Smooth muscle cell (in vitro differentiated cells): ENCODE measurements at regions not wholly inside any gene's neighbourhood (a gene's known extent, or its start where the extent isn't known, plus 50 kb on each side); places are given as distances from the start of the nearest gene placed in this dataset.

Source experiments
- DNase-seq: peaks from one replicate; lab custom pipeline; 2025; ENCODE audit not compliant: unreplicated experiment; lab: John Stamatoyannopoulos, UW
- H2AFZ ChIP-seq: fragments of 200-600 bp; sonication (generic); 2 replicates; pipeline ENCODE4 v1.6.0; 2016; ENCODE audit warnings: antibody characterized with exemption, low read depth, mild to moderate bottlenecking
- H3F3A ChIP-seq: fragments of 200-600 bp; sonication (generic); 2 replicates; pipeline ENCODE4 v1.6.0; 2017; ENCODE audit warnings: antibody characterized with exemption, low read depth
- H3K27ac ChIP-seq: fragments of 200-600 bp; sonication (generic); 2 replicates; pipeline ENCODE4 v1.5.1; 2016; ENCODE audit warnings: low read depth, mild to moderate bottlenecking
- H3K27me3 ChIP-seq: fragments of 200-600 bp; sonication (generic); 2 replicates; pipeline ENCODE4 v1.6.1; 2016; ENCODE audit warnings: low read depth, mild to moderate bottlenecking
- H3K36me3 ChIP-seq: fragments of 200-600 bp; sonication (generic); 2 replicates; pipeline ENCODE4 v1.5.1; 2016; ENCODE audit warnings: low read depth
- H3K4me1 ChIP-seq: fragments of 200-600 bp; sonication (generic); 2 replicates; pipeline ENCODE4 v1.5.1; 2016; ENCODE audit warnings: low read depth
- H3K4me2 ChIP-seq: fragments of 200-600 bp; sonication (generic); 2 replicates; pipeline ENCODE4 v1.6.0; 2016; ENCODE audit warnings: mild to moderate bottlenecking
- H3K4me3 ChIP-seq: fragments of 200-600 bp; sonication (generic); 2 replicates; pipeline ENCODE4 v1.5.1; 2016; ENCODE audit warnings: mild to moderate bottlenecking
- H3K79me2 ChIP-seq: fragments of 200-600 bp; sonication (generic); 2 replicates; pipeline ENCODE4 v1.6.0; 2016; ENCODE audit warnings: low read depth, mild to moderate bottlenecking
- H3K9ac ChIP-seq: fragments of 200-600 bp; sonication (generic); 2 replicates; pipeline ENCODE4 v1.6.0; 2016; ENCODE audit warnings: low read depth
- H3K9me3 ChIP-seq: fragments of 200-600 bp; sonication (generic); replicated peaks from 2 replicates; pipeline ENCODE4 v1.5.1; 2016; ENCODE audit warnings: low read depth
- H4K20me1 ChIP-seq: fragments of 200-600 bp; sonication (generic); 2 replicates; pipeline ENCODE4 v1.6.0; 2016; ENCODE audit warnings: low read depth
- CTCF ChIP-seq: fragments of 200-600 bp; sonication (generic); IDR thresholded peaks from 2 replicates; pipeline ENCODE4 v1.5.1; 2017; ENCODE audit warnings: borderline replicate concordance, mild to moderate bottlenecking, antibody characterized with exemption; ENCODE audit not compliant: insufficient read depth, poor library complexity, severe bottlenecking
- WGBS: methylation state at CpG from one replicate; pipeline ENCODE4 v1.1.7; 2016; ENCODE audit warnings: low lambda C conversion rate; 5-methylcytosine and 5-hydroxymethylcytosine counted together

GRCh38 chr2:67641312-67642045, 244.3 kb downstream of the ETAA1 start:
- Histone ChIP-seq H2AFZ (no peak overlapping the region), H3K4me3 (no peak overlapping the region)

GRCh38 chr2:67642046-67642382, 244.9 kb downstream of the ETAA1 start:
- TF ChIP-seq CTCF, result no peak
- no peak for DNase-seq
- H3K27me3 ChIP-seq, result peaks cover 73% of the 10 kb centered on the region
- H4K20me1 ChIP-seq, result no peaks in the 10 kb centered on the region
- no peak overlapping the region for H3K4me3 ChIP-seq
- H3K27ac ChIP-seq, result no peak overlapping the region
- no peaks in the 10 kb centered on the region for H3K79me2 ChIP-seq
- no peak overlapping the region for H2AFZ ChIP-seq
- H3K9me3 ChIP-seq, result no peaks in the 10 kb centered on the region
- H3K9ac ChIP-seq, result no peak overlapping the region
- no peaks in the 10 kb centered on the region for H3F3A ChIP-seq
- WGBS, result 71% methylated on average over 4 of the region's 4 CpGs
- no peak overlapping the region for H3K4me2 ChIP-seq
- no peaks in the 10 kb centered on the region for H3K36me3 ChIP-seq
- H3K4me1 ChIP-seq, result no peaks in the 10 kb centered on the region

More at GRCh38 chr2:67641312-67642045, 244.3 kb downstream of the ETAA1 start:
- no peak overlapping the region for H3K9ac ChIP-seq
- no peaks in the 10 kb centered on the region for H4K20me1 ChIP-seq
- no peaks in the 10 kb centered on the region for H3K79me2 ChIP-seq
- DNase-seq, result no peak
- no peaks in the 10 kb centered on the region for H3K36me3 ChIP-seq
- TF ChIP-seq CTCF, result no peak
- no peaks in the 10 kb centered on the region for H3K4me1 ChIP-seq
- no peaks in the 10 kb centered on the region for H3F3A ChIP-seq
- no peak overlapping the region for H3K27ac ChIP-seq
- H3K27me3 ChIP-seq, result peaks cover 73% of the 10 kb centered on the region
- H3K4me2 ChIP-seq, result no peak overlapping the region
- WGBS, result 72% methylated on average over 3 of the region's 3 CpGs
- H3K9me3 ChIP-seq, result no peaks in the 10 kb centered on the region

GRCh38 chr2:67642961-67643360, 245.8 kb downstream of the ETAA1 start:
- no peak for DNase-seq
- 77% methylated on average over 2 of the region's 2 CpGs for WGBS
- no peak for TF ChIP-seq CTCF
- Histone ChIP-seq H4K20me1 (no peaks in the 10 kb centered on the region), H3K27me3 (peaks cover 66% of the 10 kb centered on the region), H3K9me3 (no peaks in the 10 kb centered on the region), H3K9ac (no peak overlapping the region), H3K4me3 (no peak overlapping the region), H3K4me2 (no peak overlapping the region), H3K79me2 (no peaks in the 10 kb centered on the region), H3F3A (no peaks in the 10 kb centered on the region), H3K27ac (no peak overlapping the region), H3K4me1 (no peaks in the 10 kb centered on the region), H3K36me3 (no peaks in the 10 kb centered on the region), H2AFZ (no peak overlapping the region)
